ENCODE measurements at regions not wholly inside any gene's neighbourhood (a gene's known extent, or its start where the extent isn't known, plus 50 kb on each side); places are given as distances from the start of the nearest gene placed in this dataset.

DNA sequence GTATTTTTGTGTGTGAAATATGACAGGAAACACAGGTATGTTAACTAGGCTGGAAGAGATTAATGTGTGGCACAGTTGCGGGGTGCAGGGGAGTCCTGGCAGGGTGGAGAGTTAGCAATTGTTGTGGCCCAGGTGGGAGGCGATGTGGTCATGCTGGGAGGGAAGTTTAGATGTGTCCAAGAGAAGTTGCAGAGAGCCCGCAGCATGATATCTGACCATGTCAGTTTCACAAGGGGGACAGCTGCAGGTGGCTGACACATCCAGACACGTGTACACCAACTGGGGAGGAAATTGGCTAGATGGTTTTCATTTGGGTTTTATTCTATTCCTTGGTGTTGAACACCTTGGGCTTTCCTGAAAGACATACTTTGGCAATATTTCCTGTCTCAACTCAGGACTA lies 172.8 kb upstream of the RGMA start:
- no peak for DNase-seq (ENCODE audit: low read depth)

DNA sequence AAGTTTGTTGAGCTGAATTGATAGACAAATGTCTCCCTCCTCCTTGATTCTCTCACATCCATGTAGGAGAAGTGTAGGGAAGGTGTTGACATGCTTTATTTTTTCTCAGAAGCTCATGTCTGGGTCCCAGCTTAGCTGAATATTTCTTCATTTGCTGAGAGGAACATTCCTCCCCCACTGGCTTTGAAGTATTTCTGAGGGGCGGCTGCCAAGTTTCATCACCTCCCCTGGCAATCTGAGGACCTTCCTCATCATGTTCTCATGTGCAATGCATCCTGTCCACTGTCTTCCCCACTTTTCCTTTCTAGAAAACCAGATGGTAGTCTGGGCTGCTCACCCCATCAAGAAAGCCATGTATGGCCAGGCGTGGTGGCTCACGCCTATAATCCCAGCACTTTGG lies 168.9 kb upstream of the RGMA start:
- DNase-seq (ENCODE audit: low read depth), result no peak

DNA sequence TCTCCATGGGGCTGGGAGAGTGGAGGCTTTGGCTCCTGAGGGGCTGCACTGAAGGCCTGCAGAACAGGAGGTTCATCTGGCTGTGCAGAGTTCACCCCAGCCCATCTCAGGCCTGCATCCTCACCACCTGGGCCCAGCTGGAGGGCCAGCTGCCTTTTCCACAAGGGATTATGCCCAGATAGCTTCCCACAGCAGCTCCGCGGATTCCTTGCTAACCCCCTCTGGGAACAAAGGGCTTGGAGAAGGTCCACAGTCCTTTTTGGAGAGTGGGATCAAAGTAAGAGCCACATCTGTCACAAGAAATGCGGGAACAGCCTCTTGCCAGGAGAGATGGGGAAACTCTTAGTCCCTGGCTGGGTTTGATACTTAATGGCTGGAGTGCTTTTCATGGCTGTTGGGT lies 164.7 kb upstream of the RGMA start:
- DNase-seq (ENCODE audit: low read depth), result no peak

DNA sequence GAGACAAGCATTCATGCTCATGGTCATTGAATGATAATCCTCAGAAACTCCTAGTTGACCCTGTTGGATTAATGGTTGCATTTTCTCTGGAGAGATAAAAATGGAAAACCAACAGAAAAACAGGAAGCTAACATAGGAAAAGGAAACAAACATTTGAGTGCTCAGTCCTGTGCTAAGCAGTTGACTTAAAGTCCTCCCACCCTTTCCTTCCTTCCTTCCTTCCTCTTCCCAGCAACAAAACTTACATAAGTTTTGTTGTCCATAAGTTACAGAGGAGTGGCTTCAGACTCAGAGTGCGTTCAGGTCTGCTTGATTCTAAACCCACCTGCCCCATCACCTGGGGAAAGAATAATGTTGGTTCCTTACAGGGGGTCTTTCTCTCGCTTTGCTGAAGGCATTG lies 163.8 kb upstream of the RGMA start:
- DNase-seq (ENCODE audit: low read depth), result no peak

DNA sequence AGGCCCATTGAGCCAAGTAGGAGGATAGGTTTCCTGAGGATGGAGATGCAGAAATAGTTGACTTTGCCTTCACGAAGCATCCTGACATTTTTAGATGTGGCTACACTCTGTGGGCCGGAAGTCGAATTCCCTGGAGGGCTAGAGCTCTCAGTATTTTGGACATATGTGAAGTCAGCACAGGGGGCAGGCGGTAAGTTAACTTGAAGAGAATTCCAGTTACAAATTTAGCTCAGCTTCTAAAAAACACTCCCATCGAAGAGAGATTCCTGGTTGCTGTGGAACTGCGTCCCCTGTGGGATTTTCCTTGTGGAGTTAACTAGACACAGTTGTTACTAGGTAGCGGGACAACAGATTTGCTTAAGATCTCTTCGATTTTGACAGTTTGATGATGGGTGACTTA lies 161.9 kb upstream of the RGMA start:
- no peak for DNase-seq (ENCODE audit: low read depth)

DNA sequence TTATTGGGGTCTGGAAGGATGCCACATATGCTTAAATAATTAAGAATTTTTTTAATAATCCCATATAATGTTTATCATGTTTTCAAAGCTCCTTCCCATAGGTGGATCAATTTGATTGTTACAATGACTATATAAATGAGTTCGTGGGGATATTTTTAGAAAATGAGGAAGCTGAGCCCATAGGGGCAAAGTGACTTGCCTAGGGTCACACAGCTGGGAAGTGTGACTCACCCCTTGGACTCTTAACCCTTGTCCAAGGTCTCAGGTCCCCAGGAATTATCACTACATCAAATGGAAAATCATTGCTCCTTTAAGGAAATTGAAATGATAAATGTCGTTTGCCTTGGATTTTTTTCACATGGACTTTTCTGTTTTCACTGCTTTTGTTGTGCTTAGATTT lies 161.2 kb upstream of the RGMA start:
- no peak for DNase-seq (ENCODE audit: low read depth)

DNA sequence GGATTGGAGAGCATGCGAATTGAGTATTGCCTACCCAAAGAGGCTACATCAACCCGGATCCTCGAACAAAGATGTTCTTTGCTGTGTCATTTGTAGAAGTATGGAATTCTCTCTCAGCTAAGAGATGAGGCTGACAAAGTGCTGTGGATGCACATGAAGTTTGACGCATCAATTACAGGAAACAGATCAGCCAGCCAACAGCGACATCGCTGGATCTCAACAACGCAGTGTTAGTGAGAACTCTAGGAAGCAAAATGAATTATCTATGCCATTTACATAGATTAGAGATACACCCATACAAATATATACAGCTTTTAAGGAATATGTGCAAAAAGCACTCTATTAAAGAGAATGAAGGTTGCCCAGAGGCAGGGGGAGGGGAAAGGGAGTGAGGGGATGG lies 160.6 kb upstream of the RGMA start:
- no peak for DNase-seq (ENCODE audit: low read depth)

DNA sequence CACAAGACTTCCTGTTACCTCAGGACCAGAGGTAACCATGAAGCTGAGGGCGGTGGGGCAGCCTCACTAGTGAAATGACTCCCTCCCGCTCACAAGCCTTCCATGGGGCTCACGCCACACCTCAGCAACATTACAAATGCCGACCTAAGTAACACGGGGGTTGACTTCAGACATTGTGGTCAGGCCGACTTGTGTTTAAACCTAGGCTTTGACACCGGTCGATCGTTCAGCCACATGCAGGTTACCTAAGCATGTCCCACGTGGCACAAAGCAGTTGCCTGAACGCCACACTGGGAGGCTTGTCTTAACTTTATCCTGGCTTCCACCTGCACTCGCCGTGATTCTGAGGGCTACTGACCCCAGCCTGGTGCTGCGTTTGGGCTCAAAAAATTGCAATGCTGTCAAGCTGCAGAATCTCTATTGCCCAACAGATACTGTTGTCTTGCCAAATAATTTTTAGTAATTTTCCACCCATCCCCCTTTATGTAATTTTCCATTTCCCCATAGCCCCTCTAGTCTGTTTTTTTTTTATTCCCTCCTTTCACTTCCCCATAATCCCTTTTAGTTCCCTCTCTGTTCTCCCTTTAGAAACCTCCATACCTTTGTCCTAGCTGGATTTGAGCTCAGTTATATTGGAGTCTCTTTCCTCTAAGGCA lies 158.6 kb upstream of the RGMA start:
- no peak for DNase-seq (ENCODE audit: low read depth)

DNA sequence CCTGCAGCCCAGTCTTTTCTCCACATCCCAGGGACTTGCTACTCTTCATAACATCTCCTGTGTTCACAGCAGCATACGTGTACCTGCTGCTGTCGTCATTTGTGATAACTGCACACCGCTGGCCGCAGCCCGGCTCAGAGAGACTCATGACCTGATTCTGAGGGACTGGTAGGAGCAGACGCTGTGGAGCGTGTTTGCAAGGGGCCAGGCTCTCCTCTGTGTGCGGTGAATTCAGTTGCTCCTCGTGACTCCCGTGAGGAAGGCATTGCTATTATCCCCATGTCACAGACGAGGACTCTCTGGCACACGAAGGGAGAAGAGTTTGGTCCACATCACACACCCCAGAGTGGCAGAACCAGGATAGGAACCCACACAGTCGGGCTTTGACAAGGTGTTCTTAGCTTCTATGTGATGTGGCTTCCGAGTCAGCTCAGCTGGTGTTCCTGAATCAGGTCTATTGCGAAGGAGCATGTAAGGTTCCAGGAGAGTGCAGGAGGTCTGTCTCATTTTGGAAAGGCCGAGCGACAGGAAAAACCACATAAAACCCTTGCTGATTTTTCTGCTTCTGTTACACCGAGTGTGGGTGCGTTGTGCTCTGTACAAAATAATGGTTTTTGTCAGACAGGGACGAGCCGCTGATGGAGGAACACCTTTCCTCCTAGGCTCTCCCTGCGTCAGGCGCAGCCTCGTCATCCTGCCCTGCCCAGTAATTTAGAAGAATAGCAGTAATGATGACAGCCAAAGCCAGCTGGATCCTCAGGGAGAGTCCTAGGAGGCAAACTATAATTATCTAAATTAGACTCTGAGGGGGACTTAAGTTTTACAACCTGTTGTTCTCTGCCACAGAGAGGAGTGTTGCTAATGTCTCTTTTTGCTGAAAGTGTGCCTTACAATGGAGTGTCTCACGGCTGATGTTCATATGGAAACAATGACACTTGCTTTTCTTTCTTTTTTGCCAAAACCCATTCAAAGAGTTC lies 157.5 kb upstream of the RGMA start:
- no peak for DNase-seq (ENCODE audit: low read depth)

DNA sequence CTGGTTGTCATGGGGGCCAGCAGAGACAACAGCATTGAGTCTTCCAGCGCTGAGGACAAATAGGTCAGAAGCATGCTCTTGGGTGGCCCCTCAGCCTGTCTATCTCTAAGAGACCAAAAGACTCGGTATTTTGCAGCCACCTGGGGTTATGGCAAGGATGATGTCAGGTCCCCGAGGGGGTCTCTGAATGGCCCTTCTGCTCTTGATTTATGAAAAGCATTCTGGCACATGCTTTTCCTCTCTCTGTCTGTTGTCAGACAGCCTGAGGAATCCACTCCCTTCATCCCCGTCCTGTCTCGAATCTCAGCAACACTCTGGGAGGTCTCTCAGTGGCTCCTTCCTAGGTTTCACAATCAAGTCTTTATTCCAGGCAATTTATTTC lies 156.6 kb upstream of the RGMA start:
- DNase-seq (ENCODE audit: low read depth), result no peak

DNA sequence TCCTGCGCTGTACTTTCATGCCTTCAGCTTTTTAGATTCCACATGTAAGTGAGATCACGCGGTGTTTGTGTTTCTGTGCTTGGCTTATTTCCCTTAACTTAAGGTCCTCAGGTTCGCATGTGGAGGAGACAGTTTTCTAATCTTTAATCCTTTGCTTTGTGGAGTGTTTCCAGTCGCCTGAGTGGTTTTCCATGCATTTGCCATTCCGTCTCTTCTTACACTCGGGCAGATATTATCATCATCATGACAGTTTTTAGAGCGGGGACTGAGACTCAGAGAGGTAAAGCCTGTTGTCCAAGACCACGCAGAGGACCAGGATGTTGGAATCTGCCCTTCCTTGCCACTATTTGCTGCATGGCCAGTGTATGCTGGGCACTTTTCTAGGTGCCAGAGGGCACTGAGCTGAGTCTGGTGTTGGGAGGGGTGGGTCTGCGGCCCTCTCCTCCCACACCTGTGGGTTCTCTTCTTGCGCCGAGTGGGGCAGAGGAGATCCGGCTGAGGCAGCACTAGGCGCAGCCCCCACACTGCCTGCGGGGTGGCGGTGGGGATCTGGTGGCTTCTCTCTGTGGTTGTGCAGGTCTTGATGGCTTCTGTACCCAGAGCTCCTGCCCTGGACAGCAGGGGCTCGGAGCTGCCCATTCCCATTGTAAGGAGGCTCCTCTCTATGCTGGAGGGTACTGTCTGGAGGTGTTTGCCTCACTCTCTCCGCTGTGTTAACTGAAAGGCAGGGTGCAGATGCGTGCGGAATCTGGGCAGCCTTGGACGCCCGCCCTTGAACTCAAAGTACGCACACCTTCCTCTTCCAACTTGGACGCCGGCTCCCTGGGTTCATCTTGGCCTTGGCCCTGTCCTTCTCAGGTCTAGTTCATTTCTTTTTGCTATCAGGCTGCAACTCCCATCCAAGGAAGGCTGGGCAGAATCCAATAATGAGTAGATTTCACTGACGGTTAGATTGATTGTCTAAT lies 156.0 kb upstream of the RGMA start:
- DNase-seq (ENCODE audit: low read depth), result no peak

DNA sequence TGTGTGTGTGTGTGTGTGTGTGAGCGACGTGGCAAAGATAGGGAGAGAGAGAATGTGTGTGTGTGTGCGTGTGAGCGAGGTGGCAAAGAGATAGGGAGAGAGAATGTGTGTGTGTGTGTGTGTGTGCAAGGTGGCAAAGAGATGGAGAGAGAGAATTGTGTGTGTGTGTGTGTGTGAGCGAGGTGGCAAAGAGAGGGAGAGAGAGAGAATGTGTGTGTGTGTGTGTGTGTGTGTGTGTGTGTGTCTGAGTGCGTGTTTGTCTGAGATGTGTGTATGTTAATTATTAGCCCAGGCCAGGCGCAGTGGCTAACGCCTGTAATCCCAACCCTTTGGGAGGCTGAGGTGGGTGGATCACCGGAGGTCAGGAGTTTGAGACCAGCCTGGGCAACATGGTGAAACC lies 154.6 kb upstream of the RGMA start:
- no peak for DNase-seq (ENCODE audit: low read depth)

DNA sequence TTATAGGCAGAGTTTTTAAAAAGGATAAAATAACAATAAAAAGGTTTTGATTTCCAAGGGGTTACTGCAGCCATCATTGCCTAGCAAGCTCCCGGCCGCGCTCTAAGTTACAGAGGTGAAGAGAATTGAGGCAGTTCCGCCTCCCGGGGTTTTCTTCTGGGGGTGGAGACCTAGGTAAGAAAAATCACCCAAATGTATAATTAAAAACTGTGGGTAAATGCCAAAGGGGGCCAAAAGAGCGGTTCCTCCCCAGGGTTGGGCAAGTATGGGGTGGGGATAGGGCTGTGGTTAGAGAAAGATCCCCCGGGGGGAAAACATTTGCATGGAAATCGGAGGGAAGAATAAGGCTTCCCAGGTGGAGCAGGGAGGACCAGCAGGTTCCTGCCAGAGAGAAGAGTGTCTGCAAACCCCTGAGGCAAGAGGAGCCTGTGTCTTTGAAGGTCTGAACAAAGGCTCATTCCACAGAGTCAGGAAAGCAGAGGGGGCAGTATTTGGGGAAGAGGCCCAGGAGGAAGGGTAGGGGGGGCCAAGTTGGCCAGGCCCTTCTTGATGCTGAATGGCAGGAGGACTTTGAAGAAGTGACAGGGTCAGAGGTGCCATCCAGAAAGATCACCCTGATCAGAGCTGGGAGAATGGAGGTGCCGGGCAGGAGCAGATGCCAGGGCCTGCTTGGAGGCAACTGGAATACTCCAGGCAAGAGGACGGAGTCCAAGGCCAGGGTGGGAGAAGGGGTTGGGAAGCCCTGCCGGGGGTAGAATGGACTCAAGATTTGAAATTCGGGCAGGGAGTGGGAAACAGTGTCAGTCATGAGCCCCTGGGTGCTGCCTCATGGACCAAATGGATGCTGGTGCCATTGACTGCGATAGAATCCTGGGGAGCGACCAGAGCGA lies 152.9 kb upstream of the RGMA start:
- no peak for DNase-seq (ENCODE audit: low read depth)

DNA sequence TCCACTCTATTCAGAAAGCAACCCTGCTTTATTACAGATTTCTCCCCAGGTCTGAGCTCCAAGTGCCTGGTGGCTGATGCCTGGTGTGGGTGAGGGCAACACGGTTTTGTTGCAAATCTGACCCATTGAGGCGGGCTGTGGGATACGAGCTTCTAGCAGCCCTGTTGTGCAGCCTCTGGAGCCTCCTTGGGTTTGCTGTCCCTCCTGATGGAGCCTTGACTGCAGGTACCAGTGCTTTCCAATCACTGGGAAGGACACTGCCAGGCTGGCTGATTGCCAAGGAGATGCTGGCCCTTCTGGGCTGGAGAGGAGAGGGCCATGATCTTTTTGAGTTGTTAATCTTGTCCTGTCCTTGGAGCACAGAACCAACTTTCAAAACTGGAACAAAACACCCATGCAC lies 151.0 kb upstream of the RGMA start:
- DNase-seq (ENCODE audit: low read depth), result no peak

DNA sequence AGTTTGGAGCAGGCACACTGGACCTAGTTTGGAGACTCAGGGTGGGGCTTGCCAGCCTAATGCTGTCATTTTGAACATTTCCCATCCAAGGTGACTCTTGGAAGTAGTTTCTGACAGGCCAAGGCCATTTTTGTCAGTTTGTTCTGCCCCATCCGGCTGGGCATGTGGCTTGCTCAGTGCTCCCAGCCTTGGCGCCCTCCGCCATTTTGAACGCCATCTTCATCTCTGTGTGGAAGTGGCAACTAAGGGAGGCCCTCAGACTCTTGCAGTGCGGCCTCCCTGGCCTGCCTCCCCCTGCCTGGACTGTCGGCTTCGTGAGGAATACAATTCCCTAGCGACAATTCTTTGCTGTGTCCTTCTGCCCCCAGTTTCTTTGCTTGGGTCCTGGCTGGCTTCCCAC lies 150.6 kb upstream of the RGMA start:
- no peak for DNase-seq (ENCODE audit: low read depth)

DNA sequence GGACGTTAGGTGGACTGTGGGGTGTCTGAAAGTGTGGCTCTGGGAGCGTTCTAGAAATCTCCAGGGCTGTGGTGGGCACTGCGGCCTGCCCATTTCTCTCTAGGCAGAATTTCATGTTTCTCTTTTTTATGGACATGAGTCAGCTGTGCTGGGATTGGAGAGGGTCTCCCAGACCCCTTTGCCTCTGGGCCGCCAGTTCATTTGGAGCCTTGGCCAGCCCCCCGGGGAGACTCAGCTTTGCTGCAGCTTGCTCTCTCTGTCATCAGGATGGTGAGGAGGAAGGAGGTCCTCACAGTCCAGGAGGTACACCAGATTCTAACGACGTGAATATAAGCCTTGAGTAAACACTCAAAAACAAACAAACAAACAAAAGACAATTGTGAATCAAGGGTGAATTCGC lies 149.6 kb upstream of the RGMA start:
- no peak for DNase-seq (ENCODE audit: low read depth)

DNA sequence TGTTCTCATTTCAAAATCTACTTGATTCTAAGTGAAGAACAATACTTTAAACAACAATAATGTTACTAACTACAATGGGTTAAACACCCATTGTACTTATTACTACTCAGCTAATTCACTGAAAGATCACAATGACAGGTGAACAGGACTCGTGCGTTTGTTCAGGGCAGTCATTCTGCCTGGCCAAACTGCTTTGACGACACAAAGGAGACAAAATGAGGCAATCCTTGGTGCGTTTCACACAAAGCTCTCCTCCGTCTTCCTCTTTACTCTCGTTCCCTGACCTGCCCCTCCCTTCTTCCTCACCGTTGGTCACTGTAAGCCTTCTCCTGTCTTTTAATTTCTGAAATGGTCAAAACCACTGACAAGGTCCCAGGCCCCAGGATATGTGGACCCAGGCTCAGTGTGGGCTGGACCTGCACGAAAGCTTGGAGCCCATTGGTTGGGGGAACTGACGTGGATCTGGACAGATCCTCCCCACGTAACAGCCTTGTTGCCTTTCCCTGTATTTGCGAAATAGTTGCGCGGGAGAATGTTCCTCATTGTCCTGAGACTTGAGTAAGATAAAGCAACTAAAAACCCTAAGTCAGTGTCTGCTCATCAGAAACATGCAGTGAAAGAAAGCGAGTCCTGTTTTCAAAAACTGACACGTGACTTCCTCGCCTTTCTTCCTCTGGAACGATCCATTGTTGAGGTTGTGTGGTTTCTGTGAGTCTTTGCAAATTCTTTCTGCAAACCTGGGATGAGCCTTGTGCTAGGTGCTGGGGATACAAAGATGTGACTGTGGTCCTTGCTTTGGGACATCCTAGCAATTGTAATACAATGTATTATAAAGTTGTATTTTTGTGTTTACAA lies 147.1 kb upstream of the RGMA start:
- DNase-seq (ENCODE audit: low read depth), result no peak

DNA sequence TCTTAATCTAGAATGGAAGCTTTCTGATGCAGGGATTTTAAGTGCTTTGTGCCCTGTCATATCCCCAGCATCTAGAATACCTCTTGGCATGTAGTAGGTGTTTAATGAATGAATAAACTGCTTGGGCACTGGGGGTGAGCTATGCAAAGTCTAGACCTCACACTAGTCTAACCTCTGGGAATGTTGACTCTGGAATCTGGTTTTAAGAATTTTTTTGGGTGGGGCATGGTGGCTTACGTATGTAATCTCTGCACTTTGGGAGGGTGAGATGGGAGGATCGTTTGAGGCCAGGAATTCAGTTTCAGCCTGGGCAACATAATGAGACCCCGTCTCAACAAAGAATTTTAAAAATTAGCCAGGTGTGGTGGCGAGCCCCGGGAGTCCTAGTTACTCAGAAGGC lies 146.3 kb upstream of the RGMA start:
- DNase-seq (ENCODE audit: low read depth), result no peak

DNA sequence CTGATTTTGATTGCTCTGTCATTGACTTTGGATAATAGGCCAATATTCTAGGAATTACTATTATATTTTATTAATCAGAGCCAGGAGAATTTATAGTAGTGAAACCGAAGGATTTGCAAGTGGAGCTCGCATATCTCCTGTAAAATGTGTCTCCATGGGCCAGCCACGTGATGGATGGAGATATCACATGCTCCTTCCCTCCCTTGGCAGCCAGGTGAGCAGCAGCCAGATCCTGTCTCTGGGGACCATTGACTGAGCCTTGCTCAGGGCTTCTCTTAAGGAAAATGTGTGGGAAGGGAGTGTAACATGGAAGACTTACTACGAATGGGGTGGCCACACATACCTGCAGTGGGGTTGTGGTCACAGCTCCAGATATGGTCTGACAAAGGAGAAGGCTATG lies 144.7 kb upstream of the RGMA start:
- DNase-seq (ENCODE audit: low read depth), result no peak

DNA sequence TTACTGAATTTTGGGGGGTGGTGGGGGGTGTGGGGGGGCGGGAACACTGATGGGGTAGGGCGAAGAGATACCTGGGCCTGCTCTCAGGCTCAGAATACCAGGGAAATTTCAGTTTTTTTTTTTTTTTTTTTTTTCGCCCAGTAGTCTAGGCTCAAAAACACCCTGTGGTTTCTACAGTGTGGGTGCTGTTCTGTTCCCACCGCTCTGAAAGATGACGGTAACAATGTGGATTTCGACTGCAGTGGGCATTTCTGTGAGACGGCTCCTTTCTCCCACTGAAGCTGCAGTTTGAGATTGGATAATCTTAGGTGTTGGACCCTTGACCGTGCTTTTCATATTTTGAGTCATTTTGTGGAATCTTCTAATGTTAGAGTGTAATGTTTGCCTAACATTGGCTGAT lies 143.8 kb upstream of the RGMA start:
- DNase-seq (ENCODE audit: low read depth), result no peak

DNA sequence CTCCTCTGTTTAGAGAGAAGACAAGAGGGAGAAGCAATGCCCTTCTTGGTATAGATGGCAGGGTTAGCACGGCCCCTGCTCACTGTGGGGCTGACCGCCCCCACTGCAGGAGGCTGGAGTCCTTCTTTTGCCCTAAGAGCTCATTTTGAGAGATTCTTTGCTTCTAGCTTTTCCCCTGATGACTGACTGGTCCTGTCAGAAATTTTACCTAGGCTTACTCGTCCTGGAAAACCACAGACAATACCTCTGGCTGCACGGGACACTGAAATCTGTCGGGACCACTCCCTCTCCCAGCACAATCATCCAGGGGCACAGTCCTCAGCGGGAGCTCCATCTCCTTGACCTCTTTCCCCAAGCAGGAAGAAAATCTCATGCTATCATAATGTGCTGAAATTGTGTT lies 143.0 kb upstream of the RGMA start:
- DNase-seq (ENCODE audit: low read depth), result no peak
